ENCODE measurements at regions not wholly inside any gene's neighbourhood (a gene's known extent, or its start where the extent isn't known, plus 50 kb on each side); places are given as distances from the start of the nearest gene placed in this dataset.

DNA sequence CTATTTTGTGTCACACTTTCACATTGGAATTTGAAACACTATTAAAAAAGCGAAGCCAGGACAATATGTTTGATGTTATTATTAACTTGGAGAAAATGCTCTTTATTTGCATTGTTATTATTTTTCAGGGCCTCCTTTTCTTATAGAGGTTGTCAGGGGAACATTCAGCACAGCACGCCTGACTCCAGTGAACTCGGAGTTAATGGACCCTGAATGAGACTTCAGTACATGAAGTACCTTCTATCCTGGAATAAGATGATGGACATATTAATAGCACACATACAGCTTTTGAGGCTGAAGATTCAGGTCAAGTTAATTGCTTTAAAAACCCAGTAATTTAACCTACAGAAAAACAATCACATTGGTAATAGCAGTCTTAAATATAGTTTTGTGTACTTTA, 652.9 kb downstream of the SEMA5A start:
- TF ChIP-seq, protein P1, sequence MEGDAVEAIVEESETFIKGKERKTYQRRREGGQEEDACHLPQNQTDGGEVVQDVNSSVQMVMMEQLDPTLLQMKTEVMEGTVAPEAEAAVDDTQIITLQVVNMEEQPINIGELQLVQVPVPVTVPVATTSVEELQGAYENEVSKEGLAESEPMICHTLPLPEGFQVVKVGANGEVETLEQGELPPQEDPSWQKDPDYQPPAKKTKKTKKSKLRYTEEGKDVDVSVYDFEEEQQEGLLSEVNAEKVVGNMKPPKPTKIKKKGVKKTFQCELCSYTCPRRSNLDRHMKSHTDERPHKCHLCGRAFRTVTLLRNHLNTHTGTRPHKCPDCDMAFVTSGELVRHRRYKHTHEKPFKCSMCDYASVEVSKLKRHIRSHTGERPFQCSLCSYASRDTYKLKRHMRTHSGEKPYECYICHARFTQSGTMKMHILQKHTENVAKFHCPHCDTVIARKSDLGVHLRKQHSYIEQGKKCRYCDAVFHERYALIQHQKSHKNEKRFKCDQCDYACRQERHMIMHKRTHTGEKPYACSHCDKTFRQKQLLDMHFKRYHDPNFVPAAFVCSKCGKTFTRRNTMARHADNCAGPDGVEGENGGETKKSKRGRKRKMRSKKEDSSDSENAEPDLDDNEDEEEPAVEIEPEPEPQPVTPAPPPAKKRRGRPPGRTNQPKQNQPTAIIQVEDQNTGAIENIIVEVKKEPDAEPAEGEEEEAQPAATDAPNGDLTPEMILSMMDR (optimal IDR thresholded peaks at IDR 0.05 in 1 of 3, IDR thresholded peaks at IDR 0.05 in 1 of 3, conservative IDR thresholded peaks at IDR 0.05 in 1 of 3; ENCODE audit: extremely low read depth in 1 of 3, insufficient read depth in 2 of 3, low read length in 3 of 3), result no peak
- TF ChIP-seq EZH2 (IDR thresholded peaks at IDR 0.05; ENCODE audit: low read length), result no peak

Measured in keratinocyte (primary cell).